Thyroid gland (tissue), 4 donors: ENCODE measurements at regions not wholly inside any gene's neighbourhood (a gene's known extent, or its start where the extent isn't known, plus 50 kb on each side); places are given as distances from the start of the nearest gene placed in this dataset.

Experiments
- POLR2A ChIP-seq, 2 donors: fragments of 450-650 bp; IDR thresholded peaks; one replicate each; pipeline ENCODE4 v1.6.1; 2017; ENCODE audit warnings: antibody characterized with exemption in 2 of 2, mild to moderate bottlenecking in 2 of 2, moderate library complexity in 1 of 2
- TF ChIP-seq, protein P1 (sequence below), 6 experiments: fragments of 200-600 bp in 3 of 6; fragments of 450-650 bp in 3 of 6; sonication (generic) in 3 of 6; IDR thresholded peaks; one replicate each; pipeline ENCODE4 v1.5.1; 2016 to 2019; ENCODE audit warnings: antibody characterized with exemption in 6 of 6, mild to moderate bottlenecking in 2 of 6, inconsistent platforms in 1 of 6, moderate library complexity in 1 of 6

DNA sequence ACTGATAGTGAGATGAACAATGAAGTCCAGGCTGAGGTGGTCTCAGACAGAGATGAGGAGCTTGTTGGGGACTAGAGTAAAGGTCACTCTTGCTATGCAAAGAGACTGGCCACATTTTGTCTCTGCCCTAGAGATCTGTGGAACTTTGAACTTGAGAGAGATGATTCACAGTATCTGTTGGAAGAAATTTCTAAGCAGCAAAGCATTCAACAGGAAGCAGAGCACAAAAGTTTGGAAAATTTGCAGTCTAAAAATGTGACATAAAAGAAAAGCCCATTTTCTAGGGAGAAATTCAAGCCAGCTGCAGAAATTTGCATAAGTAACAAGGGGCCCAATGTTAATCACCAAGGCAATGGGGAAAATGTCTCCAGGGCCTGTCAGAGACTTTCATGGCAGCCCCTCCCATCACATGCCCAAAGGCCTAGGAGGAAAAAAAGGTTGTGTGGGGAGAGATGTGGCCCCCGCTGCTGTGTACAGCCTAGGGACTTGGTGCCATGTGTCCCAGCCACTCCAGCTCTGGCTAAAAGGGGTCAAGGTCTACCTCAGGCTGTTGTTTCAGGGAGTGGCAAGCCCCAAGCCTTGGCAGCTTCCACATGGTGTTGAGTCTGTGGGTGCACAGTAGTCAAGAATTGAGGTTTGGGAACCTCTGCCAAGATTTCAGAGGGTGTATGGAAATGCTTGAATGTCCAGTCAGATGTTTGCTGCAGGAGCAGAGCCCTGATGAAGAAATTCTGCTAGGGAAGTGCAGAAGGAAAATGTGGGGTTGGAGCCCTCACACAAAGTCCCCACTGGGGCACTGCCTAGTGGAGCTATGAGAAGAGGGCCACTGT lies 262.8 kb downstream of the DKK2 start:
- no peak for TF ChIP-seq POLR2A (IDR thresholded peaks at IDR 0.05)
- TF ChIP-seq, protein P1, sequence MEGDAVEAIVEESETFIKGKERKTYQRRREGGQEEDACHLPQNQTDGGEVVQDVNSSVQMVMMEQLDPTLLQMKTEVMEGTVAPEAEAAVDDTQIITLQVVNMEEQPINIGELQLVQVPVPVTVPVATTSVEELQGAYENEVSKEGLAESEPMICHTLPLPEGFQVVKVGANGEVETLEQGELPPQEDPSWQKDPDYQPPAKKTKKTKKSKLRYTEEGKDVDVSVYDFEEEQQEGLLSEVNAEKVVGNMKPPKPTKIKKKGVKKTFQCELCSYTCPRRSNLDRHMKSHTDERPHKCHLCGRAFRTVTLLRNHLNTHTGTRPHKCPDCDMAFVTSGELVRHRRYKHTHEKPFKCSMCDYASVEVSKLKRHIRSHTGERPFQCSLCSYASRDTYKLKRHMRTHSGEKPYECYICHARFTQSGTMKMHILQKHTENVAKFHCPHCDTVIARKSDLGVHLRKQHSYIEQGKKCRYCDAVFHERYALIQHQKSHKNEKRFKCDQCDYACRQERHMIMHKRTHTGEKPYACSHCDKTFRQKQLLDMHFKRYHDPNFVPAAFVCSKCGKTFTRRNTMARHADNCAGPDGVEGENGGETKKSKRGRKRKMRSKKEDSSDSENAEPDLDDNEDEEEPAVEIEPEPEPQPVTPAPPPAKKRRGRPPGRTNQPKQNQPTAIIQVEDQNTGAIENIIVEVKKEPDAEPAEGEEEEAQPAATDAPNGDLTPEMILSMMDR (IDR thresholded peaks at IDR 0.05): no peak
